ENCODE measurements at regions not wholly inside any gene's neighbourhood (a gene's known extent, or its start where the extent isn't known, plus 50 kb on each side); places are given as distances from the start of the nearest gene placed in this dataset.

DNA sequence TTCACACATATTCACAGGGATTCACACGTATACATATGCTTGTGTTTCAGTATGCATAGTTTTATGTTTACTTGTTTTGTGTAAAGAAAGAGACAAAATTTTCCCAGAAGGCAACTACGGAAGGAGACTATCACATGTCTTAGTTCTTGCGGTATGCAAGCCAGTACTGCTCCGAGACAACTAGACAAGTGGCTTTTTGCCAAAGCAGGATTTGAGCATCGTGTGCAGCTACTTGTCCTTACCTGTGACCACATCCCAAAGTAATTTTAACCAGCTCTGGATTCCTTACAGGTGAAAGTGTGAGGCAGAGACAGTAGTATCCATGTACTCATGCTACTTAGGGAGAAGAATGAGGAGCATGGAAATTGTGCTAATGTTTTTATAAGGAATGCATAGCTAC lies 591.4 kb upstream of the NR2F2 start:
- H3K36me3 ChIP-seq (ENCODE audit: insufficient read depth, insufficient read length, low read length) = no peaks in the 10 kb centered on the region
- TF ChIP-seq ZNF274 (IDR thresholded peaks at IDR 0.05; ENCODE audit: low read depth, low read length) = no peak
- TF ChIP-seq YY1 (IDR thresholded peaks at IDR 0.05; ENCODE audit: insufficient read depth, insufficient read length) = no peak
- TF ChIP-seq SUZ12 (IDR thresholded peaks at IDR 0.05; ENCODE audit: extremely low read depth, insufficient read depth, insufficient read length) = no peak
- H3K4me3 ChIP-seq (ENCODE audit: insufficient read length, low read depth) = no peak overlapping the region
- H3K4me1 ChIP-seq (ENCODE audit: insufficient read depth, insufficient read length) = no peaks in the 10 kb centered on the region
- H3K27me3 ChIP-seq (ENCODE audit: insufficient read depth, insufficient read length) = no peaks in the 10 kb centered on the region
- H3K9ac ChIP-seq (ENCODE audit: insufficient read length, low read depth) = no peak overlapping the region
- DNase-seq (ENCODE audit: low read depth, low spot score) = no peak
- no peaks in the 10 kb centered on the region for H3K9me3 ChIP-seq (ENCODE audit: insufficient read depth, low read length)

DNA sequence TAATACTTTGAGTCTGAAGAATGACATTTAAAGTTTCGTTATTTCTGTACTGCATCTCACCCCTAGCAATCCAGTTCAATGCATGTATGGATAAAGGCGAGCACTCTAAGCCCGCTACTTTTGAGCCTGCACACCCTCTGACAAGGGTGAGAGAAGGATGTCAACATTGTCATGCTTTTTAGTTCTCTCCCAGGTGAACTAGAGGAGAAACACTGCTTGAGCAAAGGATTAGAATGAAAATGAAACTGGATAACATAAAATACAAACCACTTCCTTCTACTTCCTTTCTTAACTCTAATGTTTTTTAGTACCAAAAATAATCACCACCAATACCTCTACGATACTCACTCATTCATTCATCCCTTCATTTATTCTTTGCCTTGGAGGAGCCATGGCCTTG lies 588.7 kb upstream of the NR2F2 start:
- no peaks in the 10 kb centered on the region for H3K4me1 ChIP-seq (ENCODE audit: insufficient read depth, insufficient read length)
- DNase-seq (ENCODE audit: low read depth, low spot score) = no peak
- no peaks in the 10 kb centered on the region for H3K36me3 ChIP-seq (ENCODE audit: insufficient read depth, insufficient read length, low read length)
- H3K9ac ChIP-seq (ENCODE audit: insufficient read length, low read depth) = no peak overlapping the region
- no peak overlapping the region for H3K4me3 ChIP-seq (ENCODE audit: insufficient read length, low read depth)
- TF ChIP-seq SUZ12 (IDR thresholded peaks at IDR 0.05; ENCODE audit: extremely low read depth, insufficient read depth, insufficient read length) (no peak), ZNF274 (IDR thresholded peaks at IDR 0.05; ENCODE audit: low read depth, low read length) (no peak), YY1 (IDR thresholded peaks at IDR 0.05; ENCODE audit: insufficient read depth, insufficient read length) (no peak)
- no peaks in the 10 kb centered on the region for H3K9me3 ChIP-seq (ENCODE audit: insufficient read depth, low read length)
- H3K27me3 ChIP-seq (ENCODE audit: insufficient read depth, insufficient read length) = no peaks in the 10 kb centered on the region

DNA sequence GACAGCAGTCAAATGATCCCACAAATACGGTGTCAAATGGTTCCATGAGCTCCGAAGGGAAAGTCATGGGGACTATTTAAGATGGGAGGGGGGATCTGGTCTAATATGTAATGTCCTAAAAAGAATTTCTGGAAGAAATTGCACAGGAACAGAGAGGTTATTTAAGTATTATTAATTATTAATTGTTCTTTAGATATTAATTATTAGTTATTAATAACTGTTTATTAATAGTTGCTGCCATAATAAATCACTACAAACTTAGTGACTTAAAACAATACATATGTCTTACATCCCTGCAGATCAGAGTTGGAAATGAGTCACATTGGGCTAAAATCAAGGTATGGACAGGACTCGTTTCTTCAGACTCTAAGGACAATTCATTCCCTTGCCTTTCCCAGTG lies 588.2 kb upstream of the NR2F2 start:
- TF ChIP-seq YY1 (IDR thresholded peaks at IDR 0.05; ENCODE audit: insufficient read depth, insufficient read length) (no peak), ZNF274 (IDR thresholded peaks at IDR 0.05; ENCODE audit: low read depth, low read length) (no peak), SUZ12 (IDR thresholded peaks at IDR 0.05; ENCODE audit: extremely low read depth, insufficient read depth, insufficient read length) (no peak)
- DNase-seq (ENCODE audit: low read depth, low spot score) = no peak
- no peaks in the 10 kb centered on the region for H3K36me3 ChIP-seq (ENCODE audit: insufficient read depth, insufficient read length, low read length)
- no peaks in the 10 kb centered on the region for H3K4me1 ChIP-seq (ENCODE audit: insufficient read depth, insufficient read length)
- no peak overlapping the region for H3K4me3 ChIP-seq (ENCODE audit: insufficient read length, low read depth)
- H3K9ac ChIP-seq (ENCODE audit: insufficient read length, low read depth) = no peak overlapping the region
- no peaks in the 10 kb centered on the region for H3K9me3 ChIP-seq (ENCODE audit: insufficient read depth, low read length)
- H3K27me3 ChIP-seq (ENCODE audit: insufficient read depth, insufficient read length) = no peaks in the 10 kb centered on the region

DNA sequence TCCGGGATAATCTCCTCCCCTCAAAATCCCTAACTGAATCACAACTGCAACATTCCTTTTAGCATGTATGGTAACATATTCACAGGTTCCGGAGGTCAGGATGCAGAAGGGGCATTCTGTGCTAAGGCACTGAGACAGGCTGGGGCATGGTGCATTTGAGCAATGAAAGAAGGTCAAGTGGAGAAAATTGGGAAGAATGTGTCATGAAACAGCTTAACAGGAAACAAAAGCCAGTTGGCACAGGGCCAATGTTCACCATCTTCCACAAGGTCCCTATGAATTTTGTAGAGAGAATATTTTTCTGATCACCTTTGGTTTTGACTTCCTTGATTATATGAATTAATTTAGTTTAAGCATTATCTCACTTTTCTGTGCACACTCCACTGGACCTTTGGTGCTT lies 587.7 kb upstream of the NR2F2 start:
- Histone ChIP-seq H3K4me1 (ENCODE audit: insufficient read depth, insufficient read length) (no peaks in the 10 kb centered on the region), H3K27me3 (ENCODE audit: insufficient read depth, insufficient read length) (no peaks in the 10 kb centered on the region), H3K36me3 (ENCODE audit: insufficient read depth, insufficient read length, low read length) (no peaks in the 10 kb centered on the region), H3K9ac (ENCODE audit: insufficient read length, low read depth) (no peak overlapping the region), H3K9me3 (ENCODE audit: insufficient read depth, low read length) (no peaks in the 10 kb centered on the region), H3K4me3 (ENCODE audit: insufficient read length, low read depth) (no peak overlapping the region)
- no peak for DNase-seq (ENCODE audit: low read depth, low spot score)
- TF ChIP-seq YY1 (IDR thresholded peaks at IDR 0.05; ENCODE audit: insufficient read depth, insufficient read length) (no peak), ZNF274 (IDR thresholded peaks at IDR 0.05; ENCODE audit: low read depth, low read length) (no peak), SUZ12 (IDR thresholded peaks at IDR 0.05; ENCODE audit: extremely low read depth, insufficient read depth, insufficient read length) (no peak)

DNA sequence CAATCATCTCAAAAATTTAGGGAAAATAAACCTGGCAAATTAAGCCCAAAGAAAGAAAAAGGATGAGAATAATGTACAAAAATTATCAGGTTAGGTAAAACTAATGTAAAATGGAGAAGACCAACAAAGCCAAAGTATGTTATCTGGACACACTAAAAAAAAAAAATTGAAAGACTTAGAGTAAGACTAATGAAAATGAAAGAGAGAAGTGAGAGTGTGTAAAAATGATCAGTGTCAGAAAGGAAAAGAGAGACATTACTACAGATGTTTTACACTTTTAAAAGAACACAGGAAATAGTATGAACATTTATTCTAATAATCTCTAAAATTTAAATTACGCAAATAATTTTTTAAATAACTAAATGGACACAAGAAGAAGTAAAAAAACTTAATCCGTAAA lies 573.3 kb upstream of the NR2F2 start:
- H3K4me3 ChIP-seq (ENCODE audit: insufficient read length, low read depth) = no peak overlapping the region
- H3K9ac ChIP-seq (ENCODE audit: insufficient read length, low read depth) = no peak overlapping the region
- H3K27me3 ChIP-seq (ENCODE audit: insufficient read depth, insufficient read length) = no peaks in the 10 kb centered on the region
- H3K9me3 ChIP-seq (ENCODE audit: insufficient read depth, low read length) = no peaks in the 10 kb centered on the region
- no peaks in the 10 kb centered on the region for H3K36me3 ChIP-seq (ENCODE audit: insufficient read depth, insufficient read length, low read length)
- TF ChIP-seq YY1 (IDR thresholded peaks at IDR 0.05; ENCODE audit: insufficient read depth, insufficient read length) = no peak
- no peak for TF ChIP-seq ZNF274 (IDR thresholded peaks at IDR 0.05; ENCODE audit: low read depth, low read length)
- no peak for TF ChIP-seq SUZ12 (IDR thresholded peaks at IDR 0.05; ENCODE audit: extremely low read depth, insufficient read depth, insufficient read length)
- DNase-seq (ENCODE audit: low read depth, low spot score) = no peak
- peaks cover 2% of the 10 kb centered on the region for H3K4me1 ChIP-seq (ENCODE audit: insufficient read depth, insufficient read length)

DNA sequence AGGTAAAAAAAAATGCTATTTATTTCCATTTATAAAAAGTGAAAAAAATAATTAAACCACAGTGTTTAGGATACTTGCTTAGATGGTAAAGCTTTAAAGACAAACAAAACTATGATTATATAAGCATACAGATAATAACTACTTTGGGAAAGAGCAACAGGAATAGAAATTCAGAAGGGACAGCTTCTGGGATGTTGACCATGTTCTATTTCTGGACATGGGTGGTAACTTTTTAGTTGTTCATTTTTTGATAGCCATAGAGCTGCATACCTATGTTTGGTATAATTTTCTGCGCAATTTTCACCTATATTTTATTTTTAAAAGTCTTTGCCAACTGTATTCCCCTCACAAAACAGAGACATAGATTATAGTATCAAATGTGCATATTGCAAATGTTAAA lies 572.0 kb upstream of the NR2F2 start:
- DNase-seq (ENCODE audit: low read depth, low spot score) = no peak
- no peaks in the 10 kb centered on the region for H3K27me3 ChIP-seq (ENCODE audit: insufficient read depth, insufficient read length)
- TF ChIP-seq ZNF274 (IDR thresholded peaks at IDR 0.05; ENCODE audit: low read depth, low read length) (no peak), SUZ12 (IDR thresholded peaks at IDR 0.05; ENCODE audit: extremely low read depth, insufficient read depth, insufficient read length) (no peak), YY1 (IDR thresholded peaks at IDR 0.05; ENCODE audit: insufficient read depth, insufficient read length) (no peak)
- peaks cover 2% of the 10 kb centered on the region for H3K4me1 ChIP-seq (ENCODE audit: insufficient read depth, insufficient read length)
- no peak overlapping the region for H3K4me3 ChIP-seq (ENCODE audit: insufficient read length, low read depth)
- H3K9me3 ChIP-seq (ENCODE audit: insufficient read depth, low read length) = no peaks in the 10 kb centered on the region
- no peak overlapping the region for H3K9ac ChIP-seq (ENCODE audit: insufficient read length, low read depth)
- H3K36me3 ChIP-seq (ENCODE audit: insufficient read depth, insufficient read length, low read length) = no peaks in the 10 kb centered on the region

DNA sequence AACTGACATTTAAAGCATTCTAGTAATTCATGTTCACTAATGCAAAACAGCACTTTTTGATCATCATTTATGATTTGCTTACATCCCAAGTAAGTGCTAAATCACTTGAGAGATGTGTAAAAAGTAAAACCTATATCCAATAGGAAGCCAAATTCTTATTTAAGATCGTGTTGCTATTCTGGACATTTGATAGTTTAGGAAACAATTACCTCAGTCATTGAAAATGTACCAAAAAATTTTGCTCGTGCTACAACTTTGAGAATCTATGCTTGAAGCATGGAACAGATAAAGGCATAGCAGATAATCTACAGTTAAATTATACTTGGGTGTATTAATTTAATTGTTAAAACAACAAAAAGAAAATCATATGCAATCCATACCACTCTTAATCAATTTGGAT lies 571.6 kb upstream of the NR2F2 start:
- peaks cover 2% of the 10 kb centered on the region for H3K4me1 ChIP-seq (ENCODE audit: insufficient read depth, insufficient read length)
- DNase-seq (ENCODE audit: low read depth, low spot score) = no peak
- no peaks in the 10 kb centered on the region for H3K36me3 ChIP-seq (ENCODE audit: insufficient read depth, insufficient read length, low read length)
- no peak overlapping the region for H3K4me3 ChIP-seq (ENCODE audit: insufficient read length, low read depth)
- H3K9ac ChIP-seq (ENCODE audit: insufficient read length, low read depth) = no peak overlapping the region
- TF ChIP-seq YY1 (IDR thresholded peaks at IDR 0.05; ENCODE audit: insufficient read depth, insufficient read length) (no peak), SUZ12 (IDR thresholded peaks at IDR 0.05; ENCODE audit: extremely low read depth, insufficient read depth, insufficient read length) (no peak), ZNF274 (IDR thresholded peaks at IDR 0.05; ENCODE audit: low read depth, low read length) (no peak)
- no peaks in the 10 kb centered on the region for H3K9me3 ChIP-seq (ENCODE audit: insufficient read depth, low read length)
- no peaks in the 10 kb centered on the region for H3K27me3 ChIP-seq (ENCODE audit: insufficient read depth, insufficient read length)

DNA sequence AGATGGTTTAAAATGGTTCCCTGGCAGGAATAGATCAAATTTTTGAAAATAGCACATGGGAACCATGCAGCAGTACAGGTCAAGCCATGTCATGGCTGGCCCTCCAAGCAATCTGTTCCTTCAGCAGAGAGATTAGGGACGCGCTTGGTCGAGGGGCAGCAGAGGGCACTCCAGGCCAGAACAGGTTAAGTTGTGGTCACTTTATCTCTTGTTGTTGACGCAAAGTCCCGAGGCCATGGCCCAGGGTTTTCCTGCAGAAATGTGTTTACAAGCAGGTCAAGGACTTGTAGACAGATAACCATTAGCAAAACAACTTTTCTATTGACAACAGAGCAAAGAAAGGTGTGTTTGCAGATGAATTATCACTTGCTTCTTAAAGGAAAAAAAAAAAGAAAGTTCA lies 570.0 kb upstream of the NR2F2 start:
- no peak overlapping the region for H3K4me3 ChIP-seq (ENCODE audit: insufficient read length, low read depth)
- no peaks in the 10 kb centered on the region for H3K36me3 ChIP-seq (ENCODE audit: insufficient read depth, insufficient read length, low read length)
- DNase-seq (ENCODE audit: low read depth, low spot score) = peak; percentile 57
- no peak overlapping the region for H3K9ac ChIP-seq (ENCODE audit: insufficient read length, low read depth)
- no peaks in the 10 kb centered on the region for H3K27me3 ChIP-seq (ENCODE audit: insufficient read depth, insufficient read length)
- H3K4me1 ChIP-seq (ENCODE audit: insufficient read depth, insufficient read length) = peaks cover 2% of the 10 kb centered on the region
- TF ChIP-seq ZNF274 (IDR thresholded peaks at IDR 0.05; ENCODE audit: low read depth, low read length) (no peak), SUZ12 (IDR thresholded peaks at IDR 0.05; ENCODE audit: extremely low read depth, insufficient read depth, insufficient read length) (no peak)
- no peaks in the 10 kb centered on the region for H3K9me3 ChIP-seq (ENCODE audit: insufficient read depth, low read length)
